Adrenal gland (tissue), 5 donors: ENCODE measurements at regions not wholly inside any gene's neighbourhood (a gene's known extent, or its start where the extent isn't known, plus 50 kb on each side); places are given as distances from the start of the nearest gene placed in this dataset.

Source experiments
- CTCF ChIP-seq, 6 experiments: fragments of 450-650 bp in 4 of 6; fragments of 200-600 bp in 2 of 6; sonication (generic) in 1 of 6; IDR thresholded peaks; 1 replicate in 5 of 6; 2 replicates in 1 of 6; pipeline versions ENCODE4 v1.5.1 to v1.8.0; 2016 to 2021; ENCODE audit warnings: antibody characterized with exemption in 6 of 6, mild to moderate bottlenecking in 2 of 6, moderate library complexity in 1 of 6
- POLR2A ChIP-seq, 2 donors: fragments of 450-650 bp; IDR thresholded peaks; one replicate each; pipeline ENCODE4 v1.6.1; 2017; ENCODE audit warnings: antibody characterized with exemption in 2 of 2, mild to moderate bottlenecking in 2 of 2, moderate library complexity in 1 of 2
- donor health status: DM: no; HTN: no; CAD: no.

GRCh38 chr13:86765462-86765861 lies 905.7 kb upstream of the SLITRK5 start:
- TF ChIP-seq POLR2A (IDR thresholded peaks at IDR 0.05) (no peak), CTCF (IDR thresholded peaks at IDR 0.05) (no peak)
